ENCODE measurements at regions not wholly inside any gene's neighbourhood (a gene's known extent, or its start where the extent isn't known, plus 50 kb on each side); places are given as distances from the start of the nearest gene placed in this dataset.

DNA sequence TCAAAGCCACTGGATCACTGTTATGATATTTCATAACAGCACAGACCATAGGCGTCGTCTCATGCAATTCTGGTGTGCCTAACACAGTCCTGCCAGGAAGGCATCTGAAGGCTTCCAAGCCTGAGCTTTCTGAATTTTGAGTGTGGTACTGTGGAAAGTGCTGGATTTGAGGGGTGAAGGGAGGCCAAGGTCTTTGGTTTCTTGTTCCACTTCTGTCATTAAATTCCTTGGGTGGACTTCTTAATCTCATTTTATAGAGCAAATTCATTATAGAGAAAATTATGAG is 441.3 kb upstream of the PIK3R1 start:
- no peaks in the 10 kb centered on the region for H3K36me3 ChIP-seq
- intact Hi-C loops (cut with DNase I): no loop called here
- TF ChIP-seq POLR2A (IDR thresholded peaks at IDR 0.05): no peak
- TF ChIP-seq POLR2AphosphoS5 (IDR thresholded peaks at IDR 0.05; ENCODE audit: insufficient read depth in 1 of 2, low read depth in 1 of 2): no peak
- TF ChIP-seq, protein P1, sequence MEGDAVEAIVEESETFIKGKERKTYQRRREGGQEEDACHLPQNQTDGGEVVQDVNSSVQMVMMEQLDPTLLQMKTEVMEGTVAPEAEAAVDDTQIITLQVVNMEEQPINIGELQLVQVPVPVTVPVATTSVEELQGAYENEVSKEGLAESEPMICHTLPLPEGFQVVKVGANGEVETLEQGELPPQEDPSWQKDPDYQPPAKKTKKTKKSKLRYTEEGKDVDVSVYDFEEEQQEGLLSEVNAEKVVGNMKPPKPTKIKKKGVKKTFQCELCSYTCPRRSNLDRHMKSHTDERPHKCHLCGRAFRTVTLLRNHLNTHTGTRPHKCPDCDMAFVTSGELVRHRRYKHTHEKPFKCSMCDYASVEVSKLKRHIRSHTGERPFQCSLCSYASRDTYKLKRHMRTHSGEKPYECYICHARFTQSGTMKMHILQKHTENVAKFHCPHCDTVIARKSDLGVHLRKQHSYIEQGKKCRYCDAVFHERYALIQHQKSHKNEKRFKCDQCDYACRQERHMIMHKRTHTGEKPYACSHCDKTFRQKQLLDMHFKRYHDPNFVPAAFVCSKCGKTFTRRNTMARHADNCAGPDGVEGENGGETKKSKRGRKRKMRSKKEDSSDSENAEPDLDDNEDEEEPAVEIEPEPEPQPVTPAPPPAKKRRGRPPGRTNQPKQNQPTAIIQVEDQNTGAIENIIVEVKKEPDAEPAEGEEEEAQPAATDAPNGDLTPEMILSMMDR (IDR thresholded peaks at IDR 0.05): no peak
- H3K9me3 ChIP-seq: no peaks in the 10 kb centered on the region
- no peaks in the 10 kb centered on the region for H3K27me3 ChIP-seq
- H3K4me3 ChIP-seq: no peak overlapping the region
- no peak overlapping the region for H3K27ac ChIP-seq
- H3K4me1 ChIP-seq: no peaks in the 10 kb centered on the region
- DNase-seq (ENCODE audit: extremely low spot score in 2 of 2): no peak

DNA sequence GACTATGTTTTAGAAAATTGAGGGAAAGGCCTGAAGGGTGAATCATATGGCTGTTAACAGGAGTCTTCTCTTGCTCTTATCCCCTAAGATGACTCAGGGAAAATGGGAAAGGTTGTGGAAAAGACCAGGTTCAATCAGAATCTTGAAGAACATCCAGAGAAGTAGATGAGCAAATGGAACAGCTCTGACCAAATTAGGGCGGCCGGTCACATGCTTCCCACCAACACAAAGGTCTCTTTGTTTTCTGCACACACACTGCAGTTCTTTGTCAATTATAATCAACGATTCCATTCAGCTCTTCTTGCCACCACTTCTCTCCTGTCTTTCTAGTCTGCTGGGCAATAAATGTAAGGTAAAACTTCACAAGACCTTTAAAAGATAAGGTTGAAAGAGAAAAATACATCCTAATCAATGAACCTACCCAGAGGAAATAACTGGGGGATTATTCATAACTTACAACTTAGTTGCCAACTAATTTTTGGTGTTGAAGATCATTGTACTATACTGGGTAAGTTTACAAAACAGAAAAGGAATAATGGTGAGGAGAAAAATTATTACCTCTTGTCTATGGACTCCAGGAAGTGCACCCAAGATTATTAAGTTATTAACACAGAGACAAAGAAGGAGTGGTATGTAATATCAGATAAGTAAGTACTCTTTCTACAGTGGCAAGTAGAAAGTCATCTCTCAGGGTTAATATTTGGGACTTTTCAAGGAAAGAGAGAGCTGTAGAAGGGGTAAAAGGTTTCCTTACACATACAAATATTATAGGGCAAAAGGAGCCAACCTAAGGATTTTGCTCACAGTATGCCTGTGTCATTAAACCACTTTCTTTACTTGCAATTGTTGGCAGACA is 441.9 kb upstream of the PIK3R1 start:
- no peak for DNase-seq (ENCODE audit: extremely low spot score in 2 of 2)
- H3K4me1 ChIP-seq: no peaks in the 10 kb centered on the region
- no peaks in the 10 kb centered on the region for H3K9me3 ChIP-seq
- no peaks in the 10 kb centered on the region for H3K36me3 ChIP-seq
- intact Hi-C loops (cut with DNase I): no loop called here
- no peaks in the 10 kb centered on the region for H3K27me3 ChIP-seq
- no peak overlapping the region for H3K27ac ChIP-seq
- TF ChIP-seq POLR2A (IDR thresholded peaks at IDR 0.05) (no peak), POLR2AphosphoS5 (IDR thresholded peaks at IDR 0.05; ENCODE audit: insufficient read depth in 1 of 2, low read depth in 1 of 2) (no peak)
- TF ChIP-seq, protein P1 (IDR thresholded peaks at IDR 0.05): no peak
- no peak overlapping the region for H3K4me3 ChIP-seq

DNA sequence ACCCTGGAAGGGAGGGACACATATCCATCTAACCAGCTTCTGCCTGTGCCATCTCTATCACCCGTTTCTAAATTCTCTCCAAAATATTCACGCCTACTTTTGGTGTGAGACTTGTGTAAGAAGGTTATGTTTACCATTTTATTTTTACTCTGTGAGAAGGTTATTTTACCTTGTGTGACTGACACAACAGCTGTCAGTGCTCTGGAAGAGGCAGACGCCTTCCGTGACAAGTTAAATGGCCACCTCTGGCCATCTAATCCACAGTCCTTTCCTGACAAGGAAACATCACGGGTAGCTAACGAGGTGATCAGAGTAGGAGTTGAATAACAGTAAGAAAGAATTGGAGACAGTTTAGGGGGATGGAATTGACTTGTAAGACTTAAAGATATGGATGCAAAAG is 443.8 kb upstream of the PIK3R1 start:
- no peak overlapping the region for H3K27ac ChIP-seq
- no peaks in the 10 kb centered on the region for H3K4me1 ChIP-seq
- H3K36me3 ChIP-seq: no peaks in the 10 kb centered on the region
- TF ChIP-seq, protein P1 (IDR thresholded peaks at IDR 0.05): no peak
- no peak for TF ChIP-seq POLR2A (IDR thresholded peaks at IDR 0.05)
- TF ChIP-seq POLR2AphosphoS5 (IDR thresholded peaks at IDR 0.05; ENCODE audit: insufficient read depth in 1 of 2, low read depth in 1 of 2): no peak
- no peaks in the 10 kb centered on the region for H3K27me3 ChIP-seq
- no peak overlapping the region for H3K4me3 ChIP-seq
- H3K9me3 ChIP-seq: no peaks in the 10 kb centered on the region
- no peak for DNase-seq (ENCODE audit: extremely low spot score in 2 of 2)
- intact Hi-C loops (cut with DNase I): no loop called here

DNA sequence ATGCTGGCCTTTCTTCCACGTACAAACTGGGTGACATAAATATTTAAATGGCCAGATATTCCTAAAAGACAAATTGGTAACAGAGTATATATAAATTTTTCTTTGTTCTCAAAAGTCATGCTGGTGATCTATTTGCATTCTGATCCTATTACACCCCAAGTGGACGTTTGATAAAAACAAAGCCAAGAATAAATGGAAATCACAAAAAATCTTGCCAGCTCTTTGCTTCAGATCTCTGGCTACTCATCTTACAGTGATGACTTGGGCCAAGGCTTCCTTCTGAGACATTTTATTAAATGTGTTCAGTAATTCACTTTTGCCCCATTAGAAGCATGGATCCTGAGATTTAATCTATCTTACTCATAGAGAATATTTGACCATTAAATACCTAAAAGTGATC is 444.3 kb upstream of the PIK3R1 start:
- Histone ChIP-seq H3K27me3 (no peaks in the 10 kb centered on the region), H3K36me3 (no peaks in the 10 kb centered on the region), H3K9me3 (no peaks in the 10 kb centered on the region), H3K27ac (no peak overlapping the region), H3K4me3 (no peak overlapping the region), H3K4me1 (no peaks in the 10 kb centered on the region)
- TF ChIP-seq POLR2AphosphoS5 (IDR thresholded peaks at IDR 0.05; ENCODE audit: insufficient read depth in 1 of 2, low read depth in 1 of 2) (no peak), POLR2A (IDR thresholded peaks at IDR 0.05) (no peak)
- TF ChIP-seq, protein P1 (IDR thresholded peaks at IDR 0.05): no peak
- no peak for DNase-seq (ENCODE audit: extremely low spot score in 2 of 2)
- intact Hi-C loops (cut with DNase I): no loop called here

DNA sequence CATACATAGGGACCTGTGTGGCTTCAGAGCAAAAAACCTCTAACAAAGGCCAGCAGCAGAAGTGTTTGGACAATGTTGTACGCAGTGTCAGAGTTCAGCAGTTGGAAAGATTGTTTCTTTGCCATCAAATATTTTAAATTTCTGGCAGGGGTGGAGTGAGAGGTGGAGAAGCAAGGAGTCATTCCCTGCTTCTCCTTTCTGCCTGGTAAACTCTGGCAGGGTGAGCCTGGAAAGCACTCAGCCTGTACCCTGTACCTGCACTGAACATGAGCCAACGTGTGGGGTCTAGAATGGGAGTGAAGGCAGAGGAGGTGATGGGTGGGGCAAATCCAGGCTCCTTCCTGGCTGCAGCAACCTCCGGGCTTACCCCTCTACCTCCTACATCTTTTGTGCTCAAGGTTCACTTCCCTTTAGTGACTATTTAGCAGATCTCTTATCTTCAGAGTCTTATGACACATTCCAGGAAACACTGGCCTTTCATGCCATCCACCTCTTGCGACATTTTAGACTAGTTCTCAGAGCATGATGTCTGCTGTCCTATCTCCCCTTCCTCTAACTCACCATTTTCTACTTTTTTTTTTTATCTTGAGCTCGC is 445.0 kb upstream of the PIK3R1 start:
- no peak overlapping the region for H3K4me3 ChIP-seq
- no peaks in the 10 kb centered on the region for H3K27me3 ChIP-seq
- DNase-seq (ENCODE audit: extremely low spot score in 2 of 2): no peak
- TF ChIP-seq POLR2AphosphoS5 (IDR thresholded peaks at IDR 0.05; ENCODE audit: insufficient read depth in 1 of 2, low read depth in 1 of 2): no peak
- no peak for TF ChIP-seq POLR2A (IDR thresholded peaks at IDR 0.05)
- TF ChIP-seq, protein P1 (IDR thresholded peaks at IDR 0.05): no peak
- H3K9me3 ChIP-seq: no peaks in the 10 kb centered on the region
- intact Hi-C loops (cut with DNase I): no loop called here
- H3K27ac ChIP-seq: no peak overlapping the region
- H3K36me3 ChIP-seq: no peaks in the 10 kb centered on the region
- H3K4me1 ChIP-seq: no peaks in the 10 kb centered on the region

Measured in vagina (tissue), 2 donors.